Glomerular visceral epithelial cell (primary cell): ENCODE measurements at regions not wholly inside any gene's neighbourhood (a gene's known extent, or its start where the extent isn't known, plus 50 kb on each side); places are given as distances from the start of the nearest gene placed in this dataset.

Source experiments
- DNase-seq: peaks from one replicate; pipeline ENCODE4 v3.0.0-alpha.2; 2016; ENCODE audit errors: extremely low spot score

GRCh38 chr11:69430566-69430965 lies 50.9 kb upstream of the LINC01488 start:
- DNase-seq, result no peak

DNA sequence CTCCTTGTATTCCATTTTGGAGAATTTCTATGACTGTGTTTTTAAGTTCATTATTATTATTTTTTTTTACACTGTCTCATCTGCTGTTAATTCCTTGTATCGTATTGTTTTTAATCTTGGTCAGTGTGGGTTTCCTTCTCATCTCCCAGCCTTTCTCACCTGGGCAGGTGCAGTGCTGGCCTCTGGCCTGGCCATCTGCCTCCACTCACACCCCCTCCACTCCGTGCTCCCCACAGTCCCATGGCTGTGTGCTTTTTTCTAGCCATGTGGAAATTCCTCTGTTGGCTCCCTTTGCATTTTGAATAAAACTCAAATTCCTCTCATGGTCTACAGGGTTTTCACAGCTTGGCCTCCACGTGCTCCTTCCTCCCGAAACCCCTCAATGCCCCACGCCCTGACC lies 50.3 kb upstream of the LINC01488 start:
- DNase-seq, result no peak
